DMS 273 (cell line): ENCODE measurements at regions not wholly inside any gene's neighbourhood (a gene's known extent, or its start where the extent isn't known, plus 50 kb on each side); places are given as distances from the start of the nearest gene placed in this dataset.

Source experiments
- DNase-seq: peaks from one replicate; lab custom pipeline; 2025; ENCODE audit not compliant: unreplicated experiment; lab: John Stamatoyannopoulos, UW

DNA sequence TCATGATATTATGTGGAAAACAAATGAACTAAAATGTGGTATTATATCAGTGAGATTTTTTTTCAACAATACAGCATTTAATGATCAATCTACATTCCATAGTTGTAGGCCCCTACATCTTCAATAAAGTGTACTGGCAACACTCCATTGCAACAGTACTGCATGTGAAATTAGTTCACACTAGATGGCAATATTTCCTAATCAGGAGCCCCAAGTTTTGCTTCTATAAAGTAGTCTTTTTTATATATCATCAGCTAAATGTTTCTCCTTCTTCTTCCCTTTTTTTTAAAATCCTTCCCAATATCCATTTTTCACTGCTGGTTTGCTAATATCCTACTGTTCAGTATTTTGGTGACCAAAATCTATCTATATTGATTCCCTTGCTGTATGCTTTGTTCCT lies 528.3 kb upstream of the ATXN8OS start:
- DNase-seq: peak; percentile 15

DNA sequence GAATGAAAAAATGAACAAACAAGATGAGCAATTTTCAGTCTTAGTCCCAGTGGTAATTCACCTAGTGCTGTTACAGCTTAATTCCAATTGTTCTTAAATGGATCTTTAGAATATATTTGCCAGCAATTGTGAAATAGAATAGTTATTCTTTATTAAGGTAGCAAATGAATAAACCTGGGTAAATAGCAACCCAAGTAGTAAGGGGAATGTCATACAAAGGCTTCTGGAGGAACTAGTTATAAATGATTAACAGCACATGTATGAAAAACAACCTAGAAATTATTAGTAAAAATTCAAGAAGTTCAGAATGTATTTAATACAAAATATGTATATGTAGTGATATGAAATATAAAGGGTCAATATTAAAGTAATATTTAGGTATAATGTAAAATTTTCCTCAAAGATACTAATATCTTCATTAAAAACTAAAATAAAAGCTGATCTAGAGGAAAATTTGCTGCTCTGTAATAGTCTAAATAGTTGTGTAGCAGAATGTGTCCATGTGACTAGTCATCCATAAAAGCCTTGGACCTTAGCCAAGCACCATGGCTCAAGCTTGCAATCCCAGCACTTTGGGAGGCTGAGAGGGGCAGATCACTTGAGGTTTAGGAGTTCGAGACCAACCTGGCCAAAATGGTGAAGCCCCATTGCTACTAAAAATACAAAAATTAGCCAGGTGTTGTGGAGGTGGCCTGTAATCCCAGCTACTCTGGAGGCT lies 535.9 kb upstream of the ATXN8OS start:
- peak; percentile 2 for DNase-seq

GRCh38 chr13:69567514-69567913 lies 540.1 kb upstream of the ATXN8OS start:
- DNase-seq: no peak

DNA sequence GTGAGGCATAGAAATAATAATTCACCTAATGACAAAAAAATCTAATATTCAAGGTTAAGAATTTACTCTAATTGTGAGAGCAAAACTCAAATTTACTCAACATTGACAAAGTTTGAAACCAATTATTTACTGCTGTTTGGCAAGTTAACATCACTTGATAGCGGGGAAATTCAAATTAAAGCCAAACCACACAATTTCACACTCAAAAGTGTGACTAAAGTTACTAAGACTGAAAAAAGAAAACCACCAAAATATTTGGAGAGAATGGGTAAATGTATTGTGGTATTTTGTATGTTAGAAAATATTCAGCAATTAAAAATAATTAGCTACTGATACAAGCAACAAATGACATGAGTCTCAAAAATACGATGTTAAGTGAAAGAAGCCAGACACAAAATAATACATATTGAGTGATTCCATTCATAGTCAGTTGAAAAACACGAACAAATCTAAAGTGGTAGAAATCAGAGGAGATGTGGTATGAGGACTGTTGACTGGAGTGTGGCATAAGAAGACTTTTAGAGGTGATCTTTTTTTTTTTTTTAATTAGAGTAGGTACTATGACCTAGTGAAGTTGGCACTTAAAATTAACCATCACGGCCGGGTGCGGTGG lies 541.4 kb upstream of the ATXN8OS start:
- DNase-seq: no peak

GRCh38 chr13:69565334-69565733 lies 542.3 kb upstream of the ATXN8OS start:
- DNase-seq: peak; percentile 48

DNA sequence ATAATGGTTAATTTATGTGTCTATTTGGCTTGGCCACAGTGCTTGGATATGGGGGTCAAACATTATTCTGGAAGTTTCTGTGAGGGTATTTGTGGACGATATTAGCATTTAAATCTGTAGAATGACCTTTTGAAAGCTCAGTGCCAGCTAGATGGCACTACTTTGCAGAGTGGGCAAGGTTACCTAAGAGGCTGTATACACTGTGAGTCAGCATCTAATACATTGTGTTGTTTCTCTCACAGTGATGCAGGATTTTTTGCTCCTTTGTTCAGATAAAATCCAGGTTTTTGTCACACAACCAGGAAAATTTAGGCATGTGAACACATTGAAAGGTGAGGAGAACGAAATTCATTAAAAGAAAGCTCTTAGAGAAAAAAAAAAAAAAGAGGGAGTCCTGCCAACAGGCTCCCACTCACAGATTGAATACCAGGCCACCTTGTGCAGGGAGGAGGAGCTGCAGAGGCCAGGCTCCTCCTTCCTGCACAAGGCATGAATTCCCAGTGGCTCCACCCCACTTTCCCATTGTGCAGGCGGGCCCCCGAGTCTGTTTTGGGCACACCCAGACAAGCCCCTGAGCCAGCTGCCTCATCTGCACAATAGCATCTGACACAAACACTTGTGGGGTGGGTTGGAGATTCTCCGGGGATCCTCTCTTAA lies 551.0 kb upstream of the ATXN8OS start:
- no peak for DNase-seq

DNA sequence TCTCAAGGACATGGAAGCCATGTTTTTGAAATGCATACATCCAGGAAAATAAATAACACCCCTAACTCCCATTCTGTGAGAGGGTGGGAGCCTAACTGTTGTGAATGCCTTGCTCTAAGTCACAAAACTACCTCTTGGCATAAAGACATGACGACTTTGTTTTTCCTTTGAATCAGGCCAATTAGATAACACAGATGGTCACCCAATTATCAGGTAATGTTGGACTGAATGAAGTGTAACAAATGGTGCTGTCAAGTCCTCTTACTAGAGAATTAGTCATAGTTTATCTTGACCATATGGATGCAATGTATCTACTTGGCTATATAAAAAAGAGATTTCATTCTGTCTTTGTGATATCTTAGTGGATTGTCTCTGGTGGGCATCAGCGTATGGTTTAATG lies 553.6 kb upstream of the ATXN8OS start:
- peak; percentile 72 for DNase-seq

DNA sequence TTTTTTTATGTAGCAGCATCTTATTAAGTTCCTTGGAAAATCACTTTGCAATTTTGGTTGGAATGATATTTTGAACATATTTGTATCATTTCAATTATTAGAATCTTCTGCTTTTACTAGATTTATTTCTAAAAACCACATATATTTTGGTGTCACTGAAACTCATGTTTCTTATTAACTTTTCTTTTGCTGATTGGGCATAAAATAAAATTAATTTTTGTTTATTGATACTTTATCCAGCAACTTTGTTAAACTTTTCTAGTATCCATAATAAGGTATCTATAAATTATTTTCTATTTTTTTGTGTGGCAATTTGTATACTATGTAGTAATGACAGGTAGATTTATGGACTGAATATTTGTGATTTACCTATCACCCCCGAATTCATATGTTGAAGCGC lies 556.4 kb upstream of the ATXN8OS start:
- DNase-seq: no peak

GRCh38 chr13:69547780-69548179 lies 559.8 kb upstream of the ATXN8OS start:
- DNase-seq: no peak

GRCh38 chr13:69545551-69545950 lies 562.1 kb upstream of the ATXN8OS start:
- no peak for DNase-seq

- DNase-seq: peak; percentile 28
Observed at GRCh38 chr13:69524459-69525150, 583.0 kb upstream of the ATXN8OS start.

GRCh38 chr13:69496981-69497380 lies 610.6 kb upstream of the ATXN8OS start:
- peak; percentile 75 for DNase-seq

DNA sequence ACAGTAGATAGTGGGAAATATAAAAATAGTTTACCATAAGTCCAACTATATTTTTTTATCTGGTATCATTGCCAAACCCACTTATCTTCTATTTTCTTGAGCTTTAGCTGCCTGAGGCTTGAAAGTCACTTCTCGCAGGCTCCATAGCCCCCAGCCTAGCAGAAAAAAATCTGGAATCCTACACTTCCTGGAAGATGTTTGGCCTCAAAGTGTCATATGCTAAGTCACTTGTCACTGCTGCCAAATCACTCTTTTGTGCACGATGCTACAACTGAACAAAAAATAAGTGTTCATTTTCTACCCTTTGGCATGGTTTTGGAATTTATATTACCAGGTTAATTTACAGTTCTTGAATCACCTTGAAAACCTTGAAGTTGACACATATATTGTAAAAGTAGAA lies 612.5 kb upstream of the ATXN8OS start:
- no peak for DNase-seq

DNA sequence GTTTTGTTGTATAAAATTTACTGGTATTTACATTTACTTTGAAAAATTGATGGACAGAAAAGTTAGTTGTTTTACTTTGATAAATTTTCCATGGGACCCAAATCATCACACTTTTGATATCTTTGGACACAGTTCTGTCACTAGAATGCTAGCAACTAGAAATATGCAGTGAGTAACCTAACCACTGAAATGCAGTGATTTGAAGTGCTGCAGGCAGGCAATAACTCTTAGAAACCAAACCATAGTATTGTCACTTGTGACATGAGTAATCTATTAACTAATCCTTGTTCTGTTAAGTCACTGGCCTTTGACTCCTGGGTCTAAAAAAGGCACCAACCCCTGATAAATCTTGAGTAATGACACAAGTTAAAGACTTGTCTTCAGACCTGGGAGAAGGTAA lies 620.0 kb upstream of the ATXN8OS start:
- DNase-seq: no peak

DNA sequence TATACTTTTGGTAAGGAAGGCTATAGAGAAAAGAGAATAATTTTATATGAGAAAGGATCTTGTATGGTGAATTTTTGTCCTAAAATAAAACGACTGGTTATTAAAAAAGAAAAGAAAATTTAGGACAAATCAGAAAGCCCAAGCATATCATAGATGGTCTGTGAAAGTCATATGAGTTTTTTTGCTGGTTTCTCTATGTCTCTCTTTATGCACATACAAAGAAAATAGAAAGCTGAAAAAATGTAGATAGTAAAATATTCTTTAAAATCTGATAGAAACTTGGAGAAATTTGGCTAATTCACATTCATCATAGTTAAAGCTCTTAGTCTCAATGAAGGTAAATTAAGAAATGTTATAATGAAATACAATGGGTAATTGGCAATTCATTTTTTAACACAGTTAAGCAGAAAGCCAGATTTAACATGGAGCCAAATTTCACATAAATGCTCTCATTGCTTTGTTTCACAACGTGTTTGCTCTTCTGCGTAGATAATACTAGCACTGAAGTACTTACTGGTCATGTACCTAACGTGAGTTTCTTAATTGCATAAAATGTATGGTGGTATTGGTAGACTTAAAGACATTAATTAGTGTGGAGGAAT lies 621.5 kb upstream of the ATXN8OS start:
- DNase-seq: peak; percentile 3

DNA sequence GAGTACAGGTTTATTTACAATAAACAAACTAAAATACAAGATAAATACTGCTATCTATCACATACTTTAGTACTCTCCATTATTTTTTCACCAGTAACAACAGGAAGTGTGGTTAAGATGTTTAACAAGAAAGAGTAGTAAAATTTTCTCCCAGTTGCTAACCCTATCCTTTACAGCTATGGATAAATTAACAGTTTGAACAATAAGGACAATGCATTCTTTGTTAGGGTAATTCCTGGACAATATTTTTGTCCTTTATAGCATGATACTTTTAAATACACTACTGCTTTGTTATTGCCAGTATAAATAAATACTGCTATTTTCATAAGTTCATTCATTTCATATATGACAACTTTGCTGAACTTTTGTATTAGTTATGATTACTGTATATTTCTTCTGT lies 630.2 kb upstream of the ATXN8OS start:
- DNase-seq: no peak

GRCh38 chr13:69474011-69474685 lies 633.5 kb upstream of the ATXN8OS start:
- DNase-seq: no peak

GRCh38 chr13:69468624-69469023 lies 639.0 kb upstream of the ATXN8OS start:
- no peak for DNase-seq

- DNase-seq: peak; percentile 45
Observed at GRCh38 chr13:69461397-69461796, 646.2 kb upstream of the ATXN8OS start.

DNA sequence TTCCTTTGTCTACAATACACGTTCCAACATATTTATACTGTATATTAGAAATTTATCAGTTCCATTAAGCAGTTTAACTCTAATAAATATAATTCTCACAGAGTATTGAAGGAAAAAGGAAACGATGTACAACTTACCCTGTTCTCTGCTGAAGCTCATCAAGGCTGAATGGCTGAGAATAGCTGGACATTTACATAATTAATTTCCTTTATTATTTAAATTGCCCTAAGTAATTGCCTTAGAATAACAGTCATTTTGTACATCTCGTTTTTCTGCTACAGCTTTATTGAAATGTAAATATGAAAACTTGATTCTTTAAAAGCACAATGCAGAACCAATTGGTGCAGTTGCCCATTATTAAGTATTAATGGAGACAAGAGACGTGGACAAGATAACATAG lies 648.3 kb upstream of the ATXN8OS start:
- no peak for DNase-seq

- DNase-seq: peak; percentile 5
Observed at GRCh38 chr13:69458013-69458412, 649.6 kb upstream of the ATXN8OS start.
